ENCODE measurements at regions not wholly inside any gene's neighbourhood (a gene's known extent, or its start where the extent isn't known, plus 50 kb on each side); places are given as distances from the start of the nearest gene placed in this dataset.
"Not testable (repeated sequence)": the region's sequence is repeated elsewhere in the genome, so short reads cannot be mapped to it uniquely, and the experiment has no call there.

DNA sequence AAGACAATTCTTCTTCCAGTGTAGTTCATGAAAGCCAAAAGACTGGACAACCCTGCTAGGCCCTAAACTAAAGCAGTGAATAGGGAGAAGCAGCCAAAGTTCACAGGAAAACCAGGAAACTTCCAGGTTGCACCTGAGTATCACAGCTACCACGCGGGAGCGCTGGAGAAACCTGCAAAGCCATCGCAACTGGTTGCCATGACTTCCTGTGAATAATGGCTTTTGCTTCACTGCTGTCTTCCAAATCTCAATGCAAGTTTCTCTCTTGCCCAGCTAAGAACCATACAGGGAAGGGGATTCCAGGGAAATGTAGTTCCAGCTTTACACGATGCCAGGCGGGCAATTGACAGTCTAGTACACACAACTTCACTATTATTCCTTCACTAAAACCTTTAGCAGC is 114.1 kb downstream of the GXYLT1 start:
- no peak for DNase-seq (ENCODE audit: low spot score)

DNA sequence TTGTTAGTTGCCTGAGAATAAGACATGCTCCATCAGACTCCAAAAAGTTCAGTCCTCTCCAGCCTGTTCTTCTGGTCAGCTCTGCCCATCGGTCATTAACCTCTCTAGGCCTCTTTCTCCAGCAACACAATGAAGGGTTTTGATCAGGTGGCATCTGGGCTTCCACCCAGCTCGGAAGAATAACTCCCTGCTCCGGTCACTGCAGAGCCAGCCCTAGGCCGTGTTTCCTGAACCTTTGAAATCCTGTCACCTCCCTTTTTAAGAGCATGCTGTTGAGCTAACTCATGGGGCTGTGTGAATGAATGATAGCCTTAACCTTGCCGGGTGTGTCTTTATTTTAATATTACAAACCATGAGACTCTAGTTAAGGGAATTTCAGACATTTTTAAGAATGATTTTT is 117.1 kb downstream of the GXYLT1 start:
- DNase-seq (ENCODE audit: low spot score) = no peak

DNA sequence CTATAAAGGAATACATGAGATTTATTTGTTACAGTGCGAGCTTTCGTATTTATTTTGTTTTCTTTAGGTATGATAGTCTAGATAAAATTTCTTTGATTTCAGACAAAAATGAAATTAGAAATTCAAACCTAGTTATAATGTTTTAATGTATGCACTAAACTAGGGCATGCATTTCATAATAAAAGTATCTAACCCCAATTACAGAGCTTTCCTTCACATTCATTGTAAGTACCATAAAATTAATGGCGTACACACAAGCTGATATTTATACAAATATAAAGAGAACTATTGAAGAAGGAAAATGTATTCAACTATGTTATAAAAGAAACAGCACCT is 120.2 kb downstream of the GXYLT1 start:
- no peak for DNase-seq (ENCODE audit: low spot score)

DNA sequence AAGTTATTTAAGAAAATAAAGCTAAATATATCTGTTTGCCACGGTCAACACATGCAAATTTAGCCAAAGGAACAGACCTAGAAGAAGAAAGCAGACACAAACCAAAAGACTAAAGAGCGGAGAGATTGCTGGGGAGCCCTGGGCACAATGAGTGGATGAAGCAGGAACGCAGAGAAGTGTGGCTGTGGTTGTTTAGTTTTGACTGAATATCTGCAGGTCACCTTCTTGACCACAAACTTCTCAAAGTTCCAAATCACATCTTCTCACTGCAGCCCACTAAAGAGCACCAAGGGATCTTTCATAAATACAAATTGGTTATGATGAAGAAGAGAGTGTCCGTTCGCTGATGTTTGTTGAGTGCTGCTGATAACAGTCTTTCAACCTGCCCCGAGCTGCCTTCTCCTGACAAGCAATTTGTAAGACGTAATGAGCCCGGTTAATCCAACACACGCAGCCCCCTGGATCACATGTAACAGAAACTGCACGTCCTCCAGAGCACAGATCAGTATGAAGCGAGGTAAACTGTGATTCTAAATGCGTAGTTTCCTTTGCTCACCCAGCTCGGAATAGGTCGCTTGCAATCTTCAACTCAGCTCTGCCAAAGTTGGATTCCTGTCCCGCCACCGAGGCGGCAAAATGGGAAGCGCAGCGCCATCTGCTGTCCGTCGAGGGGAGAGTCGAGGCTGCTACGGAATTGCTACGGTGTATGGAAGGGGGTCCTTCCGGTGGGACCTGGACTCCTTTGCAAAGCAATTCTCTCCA is 120.8 kb downstream of the GXYLT1 start:
- DNase-seq (ENCODE audit: low spot score) = peak; percentile 62

DNA sequence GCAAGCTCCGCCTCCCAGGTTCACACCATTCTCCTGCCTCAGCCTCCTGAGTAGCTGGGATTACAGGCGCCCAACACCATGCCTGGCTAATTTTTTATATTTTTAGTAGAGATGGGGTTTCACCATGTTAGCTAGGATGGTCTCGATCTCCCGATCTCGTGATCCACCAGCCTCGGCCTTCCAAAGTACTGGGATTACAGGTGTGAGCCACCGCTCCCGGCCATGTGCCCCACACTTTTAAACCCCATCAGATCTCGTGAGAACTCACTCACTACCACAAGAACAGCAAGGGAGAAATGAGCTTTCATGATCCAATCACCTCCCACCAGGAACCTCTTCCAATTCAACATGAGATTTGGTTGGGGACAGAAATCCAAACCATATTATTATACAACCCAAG is 122.7 kb downstream of the GXYLT1 start:
- DNase-seq (ENCODE audit: low spot score) = not testable (repeated sequence)

DNA sequence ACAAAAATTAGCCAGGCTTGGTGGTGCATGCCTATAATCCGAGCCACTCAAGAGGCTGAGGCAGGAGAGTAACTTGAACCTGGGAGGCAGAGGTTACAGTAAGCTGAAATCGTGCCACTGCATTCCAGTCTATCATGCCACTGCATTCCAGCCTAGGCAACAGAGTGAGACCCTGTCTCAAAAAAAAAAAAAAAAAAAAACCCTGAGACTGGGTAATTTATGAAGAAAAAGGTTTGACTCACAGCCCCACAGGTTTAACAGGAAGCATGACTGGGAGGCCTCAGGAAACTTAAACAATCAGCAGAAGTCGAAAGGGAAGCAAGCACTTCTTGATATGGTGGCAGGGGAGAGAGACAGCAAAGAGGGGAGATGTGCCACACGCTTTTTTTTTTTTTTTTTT is 123.2 kb downstream of the GXYLT1 start:
- no peak for DNase-seq (ENCODE audit: low spot score)

DNA sequence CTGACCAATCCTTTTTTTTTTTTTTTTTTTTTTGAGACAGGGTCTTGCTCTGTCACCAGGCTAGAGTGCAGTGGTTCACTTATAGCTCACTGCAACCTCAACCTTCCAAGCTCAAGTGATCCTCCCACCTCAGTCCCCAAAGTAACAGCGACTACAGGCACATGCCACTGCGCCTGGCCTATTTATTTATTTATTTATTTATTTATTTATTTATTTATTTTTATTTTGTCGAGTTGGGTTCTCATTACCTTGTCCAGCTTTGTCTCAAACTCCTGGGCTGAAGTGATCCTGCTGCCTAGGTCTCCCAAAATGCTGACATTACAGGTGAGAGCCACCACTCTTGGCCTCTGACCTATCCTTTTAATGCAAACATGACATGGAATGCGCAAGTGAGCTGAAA is 124.4 kb downstream of the GXYLT1 start:
- DNase-seq (ENCODE audit: low spot score) = no peak

DNA sequence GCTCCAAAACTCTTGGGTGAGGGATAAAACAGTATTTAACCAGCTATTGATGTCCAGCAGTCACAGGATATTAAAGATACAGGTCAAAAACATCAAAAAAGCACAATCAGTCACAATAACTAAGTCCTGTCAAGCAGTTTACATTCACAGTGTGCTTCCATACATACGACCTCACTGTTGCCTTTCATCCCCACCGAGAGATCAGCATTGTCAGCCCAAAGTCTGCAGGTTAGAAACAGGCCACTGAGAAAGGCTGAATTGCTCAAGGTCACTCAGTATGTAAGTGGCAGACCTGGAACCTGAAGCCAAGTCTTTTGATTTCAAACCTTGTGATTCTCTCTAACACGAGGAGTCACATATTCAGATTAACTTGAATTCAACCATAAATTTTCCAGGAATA is 124.9 kb downstream of the GXYLT1 start:
- DNase-seq (ENCODE audit: low spot score) = no peak

DNA sequence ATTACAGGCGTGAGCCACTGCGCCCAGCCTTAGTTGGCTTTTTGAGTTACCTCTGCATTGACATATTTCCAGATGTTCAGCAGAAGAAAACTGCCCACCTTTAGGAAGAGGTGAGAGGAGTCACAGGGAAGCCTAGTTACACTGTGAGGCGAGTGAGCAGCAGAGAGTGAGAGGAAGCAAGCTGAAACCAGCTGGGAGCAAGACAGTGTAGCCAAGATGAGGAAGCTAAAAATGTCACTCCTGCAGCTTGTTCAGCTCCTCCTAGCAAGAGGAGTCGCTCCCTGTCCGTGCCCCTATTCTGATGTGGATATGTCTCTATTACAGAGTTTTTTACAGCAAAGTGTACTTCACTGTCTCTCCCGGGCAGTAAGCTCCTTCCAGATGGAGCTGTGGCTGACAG is 127.6 kb downstream of the GXYLT1 start:
- DNase-seq (ENCODE audit: low spot score) = no peak

DNA sequence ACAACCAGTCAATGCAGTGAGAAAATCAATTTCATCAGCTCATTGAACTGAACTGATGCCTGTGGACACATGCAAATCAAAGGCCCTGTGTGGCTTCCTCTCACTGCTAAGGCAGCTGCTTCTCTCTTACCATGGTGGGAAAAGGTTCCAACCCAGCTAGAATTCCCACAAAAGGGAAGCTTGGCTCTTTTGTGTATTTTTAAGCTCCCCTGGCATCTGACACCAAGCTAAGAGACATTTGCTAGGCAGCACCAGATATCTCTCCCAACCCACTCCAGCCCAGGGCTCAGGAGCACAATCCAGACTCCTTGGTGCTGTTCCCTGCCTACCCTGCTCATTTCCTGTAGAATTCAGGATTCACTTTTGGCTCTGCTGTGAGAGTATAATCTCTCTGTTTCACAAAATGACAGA is 129.6 kb downstream of the GXYLT1 start:
- no peak for DNase-seq (ENCODE audit: low spot score)

DNA sequence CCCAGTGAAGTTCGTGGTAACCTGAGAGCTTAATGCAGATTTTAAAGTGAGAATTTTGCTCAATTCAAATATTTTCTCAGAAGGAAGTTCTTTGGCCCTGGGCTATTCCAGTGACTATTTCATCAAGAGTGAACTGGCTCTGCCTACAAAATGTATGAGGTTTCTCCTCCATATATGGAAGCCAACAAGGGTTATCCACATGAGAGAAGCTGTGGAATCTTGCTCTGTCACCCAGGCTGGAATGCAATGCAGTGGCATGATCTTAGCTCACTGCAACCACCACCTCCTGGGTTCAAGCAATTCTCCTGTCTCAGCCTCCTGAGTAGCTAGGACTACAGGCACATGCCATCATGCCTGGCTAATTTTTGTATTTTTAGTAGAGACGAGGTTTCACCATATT is 132.2 kb downstream of the GXYLT1 start:
- not testable (repeated sequence) for DNase-seq (ENCODE audit: low spot score)

DNA sequence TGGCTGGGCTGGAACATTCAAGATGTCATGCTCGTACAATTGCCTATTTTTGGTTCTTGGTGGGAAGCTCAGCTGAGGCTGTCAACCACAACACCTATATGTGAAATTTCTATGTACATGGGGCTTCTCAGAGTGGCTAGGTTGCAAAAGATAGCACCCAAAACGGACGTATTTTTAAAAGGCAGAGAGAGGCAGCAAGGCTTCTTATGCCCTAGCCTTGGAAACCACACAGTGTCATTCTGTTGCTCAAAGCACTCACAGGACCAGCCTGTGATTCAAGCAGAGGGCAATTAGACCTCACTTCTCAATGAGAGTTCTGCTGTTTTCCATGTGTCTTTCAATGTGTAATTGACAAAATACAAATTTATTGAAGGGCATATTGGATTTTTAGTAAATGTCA is 134.0 kb downstream of the GXYLT1 start:
- no peak for DNase-seq (ENCODE audit: low spot score)

DNA sequence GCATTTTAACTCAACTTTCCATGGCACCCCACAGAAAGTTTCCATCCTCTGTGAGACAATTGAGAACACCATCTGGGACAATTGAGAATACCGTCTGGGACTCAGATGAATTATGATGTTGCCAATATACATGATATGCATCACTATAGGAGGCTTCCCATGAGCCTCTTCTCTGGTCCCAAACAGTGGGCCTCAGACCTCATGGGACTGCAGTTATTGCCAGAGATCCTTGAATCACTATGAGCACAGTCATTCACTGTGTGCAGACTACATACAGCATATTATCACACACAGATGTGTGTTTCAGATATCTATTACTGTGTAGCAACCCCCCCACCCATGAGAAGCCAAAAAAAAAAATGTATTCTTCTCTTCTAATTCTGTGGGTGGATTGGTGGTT is 134.4 kb downstream of the GXYLT1 start:
- no peak for DNase-seq (ENCODE audit: low spot score)

DNA sequence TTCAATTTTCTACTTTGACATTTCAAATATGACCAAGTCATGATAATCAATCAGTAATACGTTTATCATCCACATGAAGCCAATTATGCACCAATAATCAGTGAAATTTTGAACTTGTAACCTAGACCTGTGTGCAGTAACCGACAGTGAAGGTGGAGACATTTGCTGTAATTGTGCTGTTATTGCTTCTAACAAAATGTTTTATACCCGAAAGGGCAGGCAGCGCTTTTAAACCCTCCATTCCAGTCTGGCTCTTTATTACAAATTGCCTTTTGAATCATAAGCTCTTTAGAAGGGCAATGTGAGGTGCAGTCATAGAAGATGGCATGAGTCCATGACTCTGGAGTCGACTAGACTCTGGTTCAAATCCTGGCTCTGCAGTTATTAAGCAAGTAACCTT is 135.7 kb downstream of the GXYLT1 start:
- DNase-seq (ENCODE audit: low spot score) = no peak

DNA sequence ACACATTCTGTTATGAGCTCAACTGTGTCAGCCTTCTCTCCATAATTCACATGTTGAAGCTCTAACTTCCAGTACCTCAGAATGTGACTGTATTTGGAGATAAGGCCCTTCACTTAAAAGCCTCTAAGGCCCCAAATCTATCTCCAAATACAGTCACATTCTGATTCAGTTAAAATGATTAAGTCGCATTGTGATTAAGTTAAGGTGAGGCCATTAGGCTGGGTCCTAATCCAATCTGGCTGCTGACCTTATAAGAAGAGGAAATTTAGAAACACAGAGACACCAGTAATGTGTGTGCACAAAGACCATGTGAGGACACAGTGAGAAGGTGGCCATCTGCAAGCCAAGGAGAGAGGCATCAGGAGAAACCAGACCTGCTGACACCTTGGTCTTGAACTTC is 141.6 kb downstream of the GXYLT1 start:
- DNase-seq (ENCODE audit: low spot score) = no peak

DNA sequence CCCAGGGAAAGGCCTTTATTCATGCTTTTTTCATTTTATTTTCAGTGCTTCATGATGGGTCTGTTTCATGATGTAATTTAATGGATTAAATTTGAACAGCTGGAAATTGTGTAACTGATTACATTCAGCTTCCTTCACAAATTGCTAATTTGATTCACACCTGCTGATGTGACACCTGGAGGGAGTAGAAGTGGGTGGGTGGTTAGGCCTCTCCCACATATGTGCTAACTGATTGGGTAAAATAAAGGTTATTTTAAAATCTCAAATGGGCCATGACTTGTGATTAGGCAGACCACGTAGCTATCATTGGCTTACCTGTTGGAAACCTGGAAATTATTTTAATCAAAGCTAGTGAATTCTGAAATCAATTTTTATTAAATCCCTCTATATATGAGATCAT is 142.1 kb downstream of the GXYLT1 start:
- no peak for DNase-seq (ENCODE audit: low spot score)

DNA sequence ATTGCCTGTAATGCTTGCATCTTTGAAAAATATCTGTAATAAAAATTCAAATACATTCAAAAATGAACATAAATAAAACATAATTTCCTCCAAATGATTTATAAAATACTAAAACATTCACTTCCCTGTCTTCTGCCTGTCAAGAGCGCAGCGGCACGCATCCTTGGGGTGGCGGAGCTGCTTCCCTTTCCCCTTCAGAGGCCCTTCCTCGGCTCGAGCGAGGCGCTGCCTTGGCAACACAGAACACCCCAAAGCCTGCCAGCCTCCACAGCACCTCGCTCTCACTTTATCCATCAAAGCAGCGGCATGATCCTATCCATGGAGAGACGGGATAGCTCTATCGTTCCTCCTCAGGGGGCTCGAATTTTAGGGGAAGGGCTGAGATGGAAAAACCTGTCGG is 146.2 kb downstream of the GXYLT1 start:
- no peak for DNase-seq (ENCODE audit: low spot score)

DNA sequence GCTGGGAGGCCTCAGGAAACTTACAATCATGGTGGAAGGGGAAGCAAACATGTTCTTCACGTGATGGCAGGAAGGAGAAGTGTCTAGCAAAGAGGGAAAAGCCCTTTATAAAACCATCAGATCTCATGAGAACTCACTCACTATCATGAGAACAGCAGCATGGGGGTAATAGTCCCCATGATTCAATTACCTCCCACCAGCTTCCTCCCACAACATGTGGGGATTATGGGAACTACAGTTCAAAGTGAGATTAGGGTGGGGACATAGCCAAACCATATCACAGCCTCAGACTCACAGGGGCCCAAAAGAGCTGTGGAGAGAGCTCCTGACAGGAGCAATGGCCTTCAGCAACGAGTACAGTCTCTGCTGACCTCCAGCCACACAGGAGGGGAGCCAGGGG is 151.4 kb downstream of the GXYLT1 start:
- DNase-seq (ENCODE audit: low spot score) = no peak

DNA sequence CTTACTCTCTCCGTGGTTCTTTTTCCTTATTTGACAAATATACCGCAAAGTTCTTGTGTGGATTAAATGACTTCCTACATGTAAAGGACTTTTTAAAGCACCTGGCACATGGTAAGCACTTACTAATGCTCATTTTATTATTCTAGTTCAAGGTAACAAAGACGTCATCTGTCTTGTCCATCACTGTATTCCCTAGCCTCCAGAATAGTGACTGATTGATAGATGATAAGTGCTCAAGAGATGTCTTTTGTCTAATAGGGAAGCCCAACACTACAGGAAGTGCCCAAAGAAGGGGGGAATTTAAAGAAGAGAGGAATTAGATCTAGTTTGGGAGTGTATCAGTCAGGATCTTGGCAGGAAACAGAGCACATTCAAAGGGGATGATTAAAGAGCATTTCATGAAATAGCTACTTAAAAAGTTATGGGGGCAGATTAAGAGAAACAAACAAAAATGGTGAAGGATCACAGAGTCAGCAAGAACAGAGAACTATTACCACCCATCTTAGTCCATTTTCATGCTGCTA is 151.9 kb downstream of the GXYLT1 start:
- no peak for DNase-seq (ENCODE audit: low spot score)

DNA sequence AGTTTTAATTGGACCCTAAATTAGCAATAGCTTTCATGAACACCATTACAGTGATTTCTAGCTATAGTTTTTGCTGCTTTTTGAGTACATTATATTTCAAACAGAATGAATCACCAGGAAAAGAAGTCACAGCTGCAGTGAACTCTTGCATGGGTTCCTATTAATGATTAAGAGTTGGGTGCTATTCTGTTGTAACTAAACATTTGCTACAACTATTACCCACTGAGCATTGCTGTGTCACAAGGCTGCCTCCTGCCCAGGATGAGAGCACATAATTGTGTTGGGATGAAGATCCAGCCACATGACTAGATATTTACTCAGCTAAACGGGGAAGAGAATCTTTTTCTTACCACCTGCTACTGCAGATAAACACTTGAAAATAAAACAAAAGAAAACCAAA is 152.7 kb downstream of the GXYLT1 start:
- no peak for DNase-seq (ENCODE audit: low spot score)

DNA sequence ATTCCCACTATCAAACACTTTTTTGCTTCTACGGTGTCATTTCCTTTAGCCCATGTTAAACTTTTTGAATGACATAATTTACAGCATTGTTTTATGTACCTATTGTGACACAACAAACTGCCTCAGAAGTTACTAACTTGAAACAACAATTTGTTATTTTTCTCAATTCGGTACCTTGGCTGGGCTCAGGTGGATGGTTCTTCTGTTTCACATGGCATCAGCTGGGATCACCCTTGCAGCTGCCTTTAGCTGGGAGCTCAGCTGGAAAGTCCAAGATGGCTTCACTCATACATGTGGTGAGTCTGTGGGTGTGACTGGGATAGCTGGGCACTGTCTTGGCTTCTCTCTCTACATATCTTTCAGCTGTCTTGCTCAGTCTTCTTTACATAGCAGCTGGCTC is 156.0 kb downstream of the GXYLT1 start:
- no peak for DNase-seq (ENCODE audit: low spot score)

DNA sequence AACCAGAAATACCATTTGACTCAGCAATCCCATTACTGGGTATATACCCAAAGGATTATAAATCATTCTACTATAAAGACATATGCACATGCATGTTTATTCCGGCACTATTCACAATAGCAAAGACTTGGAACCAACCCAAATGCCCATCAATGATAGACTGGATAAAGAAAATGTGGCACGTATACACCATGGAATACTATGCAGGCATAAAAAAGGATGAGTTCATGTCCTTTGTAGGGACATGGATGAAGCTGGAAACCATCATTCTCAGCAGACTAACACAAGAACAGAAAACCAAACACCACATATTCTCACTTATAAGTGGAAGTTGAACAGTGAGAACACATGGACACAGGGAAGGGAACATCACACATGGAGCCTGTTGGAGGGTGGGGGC is 158.2 kb downstream of the GXYLT1 start:
- DNase-seq (ENCODE audit: low spot score) = not testable (repeated sequence)

DNA sequence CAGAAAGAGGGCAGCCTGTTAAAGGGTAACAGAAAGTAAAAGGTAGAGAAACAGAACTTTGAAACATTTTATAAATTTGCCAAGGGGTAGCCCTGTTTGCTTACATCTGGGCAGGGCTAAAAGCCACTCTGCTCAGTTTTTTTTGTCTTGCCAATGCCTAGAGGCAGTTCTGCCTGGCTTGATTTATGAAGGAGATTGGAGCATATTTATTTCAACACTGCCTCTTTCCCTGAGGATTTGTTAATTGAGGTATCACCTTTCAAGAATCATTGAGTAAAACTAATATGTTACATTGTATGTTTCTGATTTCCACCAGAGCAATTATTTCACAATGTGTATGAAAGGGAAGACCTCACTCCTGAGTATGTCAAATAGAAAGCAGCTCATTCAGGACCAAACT is 160.8 kb downstream of the GXYLT1 start:
- no peak for DNase-seq (ENCODE audit: low spot score)

DNA sequence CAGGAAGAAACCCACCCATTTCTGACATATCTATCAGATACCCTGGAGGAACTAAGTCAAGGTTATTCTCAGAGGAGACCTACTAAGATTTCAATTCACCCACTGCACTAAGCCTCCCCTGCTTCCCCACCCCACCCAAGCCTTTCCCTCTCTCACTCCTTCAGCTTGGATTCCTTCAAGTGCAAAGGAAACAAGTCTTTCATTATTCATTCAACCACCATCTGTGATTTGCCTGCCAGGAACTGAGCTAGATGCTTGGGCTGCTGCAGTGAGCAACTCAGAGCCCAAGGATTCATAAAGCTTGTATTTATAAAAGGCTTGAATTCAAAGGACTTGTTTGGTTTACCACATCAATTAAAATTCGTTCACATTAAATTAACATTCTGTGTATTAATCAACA is 161.3 kb downstream of the GXYLT1 start:
- peak; percentile 7 for DNase-seq (ENCODE audit: low spot score)

Measured in putamen (tissue), 1 donor.